GM19238 (cell line): ENCODE measurements at regions not wholly inside any gene's neighbourhood (a gene's known extent, or its start where the extent isn't known, plus 50 kb on each side); places are given as distances from the start of the nearest gene placed in this dataset.
A peak's percentile ranks its signal among the peaks of the same experiment; 100 is the strongest.

Experiments
- DNase-seq: peaks from one replicate; pipeline ENCODE4 v3.0.0; 2011; ENCODE audit warnings: low spot score; ENCODE audit not compliant: insufficient read length

- no peak for DNase-seq
These were observed 67.7 kb upstream of the GCM1 start for GRCh38 chr6:53216301-53216700.

DNA sequence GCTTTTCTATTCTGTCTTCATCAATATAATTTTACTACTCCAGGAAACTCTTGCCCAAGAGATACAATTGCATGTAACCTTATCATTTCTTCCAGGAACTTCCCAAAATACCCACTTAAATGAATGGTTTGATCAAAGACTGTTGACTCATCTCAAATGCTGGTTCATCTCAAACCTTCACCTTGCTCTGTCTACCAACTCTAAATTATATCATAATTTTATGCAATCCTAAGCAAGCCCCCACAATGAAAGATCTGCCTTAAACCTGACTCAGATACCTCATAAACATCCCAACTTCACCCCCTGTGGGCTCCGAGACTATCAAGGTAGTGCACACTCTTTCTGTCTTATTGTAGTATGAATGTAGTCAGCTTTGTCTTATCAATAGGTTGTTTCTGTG, 65.5 kb upstream of the GCM1 start:
- no peak for DNase-seq

- DNase-seq, result no peak
These were observed 62.2 kb upstream of the GCM1 start for GRCh38 chr6:53210811-53211210.

DNA sequence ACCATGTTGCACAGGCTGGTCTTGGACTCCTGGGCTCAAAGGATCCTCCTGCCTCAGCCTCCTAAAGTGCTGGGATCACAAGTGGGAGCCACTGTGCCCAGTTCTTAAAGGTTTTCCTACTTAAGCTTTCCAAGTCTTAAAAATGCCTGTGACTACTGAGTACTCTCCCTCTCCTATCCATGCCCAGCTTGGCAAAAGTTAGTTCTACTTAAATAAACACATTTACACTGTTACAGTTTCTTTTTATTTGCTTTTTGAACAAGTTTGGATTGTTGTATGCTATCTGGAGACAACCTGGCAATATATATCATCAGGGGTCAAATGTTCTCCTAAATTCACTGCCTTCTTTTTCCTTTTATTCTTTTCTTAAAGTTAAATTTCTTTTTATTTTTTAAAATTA, 61.0 kb upstream of the GCM1 start:
- no peak for DNase-seq

- DNase-seq, result no peak
These were observed 57.1 kb upstream of the GCM1 start for GRCh38 chr6:53205778-53206177.

DNA sequence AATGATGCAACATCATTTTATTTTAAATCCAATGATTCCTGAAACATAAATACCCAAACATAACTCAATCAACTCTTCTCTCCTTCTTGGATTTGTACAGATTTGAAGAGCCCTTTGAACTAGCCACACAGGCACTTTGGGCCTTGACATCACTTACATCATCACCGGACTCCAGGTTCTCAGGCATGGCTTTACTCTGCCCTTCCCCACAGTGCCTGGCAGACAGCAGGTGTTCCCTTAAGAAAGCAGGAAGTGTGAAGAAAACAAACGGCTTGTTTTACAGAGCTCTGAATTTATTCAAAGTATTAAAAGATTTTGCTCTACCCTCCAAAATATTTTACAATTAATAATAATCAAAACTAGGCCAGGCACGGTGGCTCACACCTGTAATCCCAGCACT, 54.8 kb upstream of the GCM1 start:
- no peak for DNase-seq

DNA sequence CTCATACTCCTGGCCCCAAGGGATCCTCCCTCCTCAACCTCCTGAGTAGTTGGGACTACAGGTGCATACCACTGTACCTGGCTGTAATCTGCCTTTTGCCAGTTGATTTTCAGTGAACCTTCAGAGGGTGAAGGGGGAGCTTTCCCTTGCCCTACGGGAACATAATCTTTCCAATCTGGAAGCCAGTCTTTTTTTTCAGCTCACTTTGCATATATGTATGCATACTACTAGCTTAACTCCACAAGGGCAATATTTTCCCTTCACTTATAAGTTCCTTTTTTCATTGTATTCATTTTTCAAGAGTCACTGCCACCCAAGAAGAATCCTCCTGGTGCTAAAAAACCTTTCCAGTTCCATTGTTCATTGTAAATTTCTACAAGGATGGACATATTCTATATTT, 53.4 kb upstream of the GCM1 start:
- no peak for DNase-seq

DNA sequence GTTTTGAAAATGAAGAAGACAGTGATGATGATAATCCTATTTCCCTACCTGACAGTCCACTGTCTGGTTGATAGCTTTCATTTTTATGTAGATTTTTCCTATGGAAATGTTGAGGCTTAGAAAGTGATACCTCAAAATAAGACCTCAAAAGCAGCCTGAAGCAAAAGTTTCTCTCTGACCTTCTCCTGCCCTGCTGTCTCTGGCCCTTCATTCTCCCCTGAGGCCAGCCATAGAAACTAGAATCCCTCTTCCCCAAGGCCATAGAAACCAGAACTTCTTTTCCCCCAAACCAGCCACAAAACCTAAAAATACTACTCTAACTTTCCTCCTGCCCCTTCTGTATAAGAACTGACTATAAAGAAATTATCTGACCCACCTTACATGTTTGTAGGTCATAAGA, 52.6 kb upstream of the GCM1 start:
- DNase-seq, result no peak

- DNase-seq, result no peak
These were observed 51.1 kb upstream of the GCM1 start for GRCh38 chr6:53199765-53200164.

DNA sequence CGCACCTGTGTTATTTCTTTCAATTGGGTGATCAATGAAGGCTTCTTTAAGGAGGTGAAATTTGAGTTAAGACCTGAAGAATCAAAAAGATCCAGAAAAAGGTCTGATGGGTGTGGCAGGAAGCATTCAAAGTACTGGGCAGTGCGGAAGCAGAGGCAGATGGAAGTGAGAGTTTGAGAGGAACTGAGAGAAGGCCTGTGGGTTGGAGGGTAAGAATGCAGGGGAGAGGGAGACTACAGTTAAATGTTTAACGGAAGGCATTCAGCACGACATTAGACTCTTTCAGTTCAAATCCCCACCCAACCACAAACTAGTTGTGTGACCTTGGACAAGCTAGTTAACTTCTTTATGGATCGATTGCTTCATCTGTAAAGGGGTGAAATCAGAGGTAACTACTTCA, 50.5 kb upstream of the GCM1 start:
- peak; percentile 37 for DNase-seq
